GM21367 (cell line): ENCODE measurements at regions not wholly inside any gene's neighbourhood (a gene's known extent, or its start where the extent isn't known, plus 50 kb on each side); places are given as distances from the start of the nearest gene placed in this dataset.
"Not testable (repeated sequence)": the region's sequence is repeated elsewhere in the genome, so short reads cannot be mapped to it uniquely, and the experiment has no call there.

Source experiments
- ATAC-seq: cut with Tn5 transposase; IDR thresholded peaks from one replicate; pipeline ENCODE4 v1.9.1; 2021; ENCODE audit not compliant: unreplicated experiment

DNA sequence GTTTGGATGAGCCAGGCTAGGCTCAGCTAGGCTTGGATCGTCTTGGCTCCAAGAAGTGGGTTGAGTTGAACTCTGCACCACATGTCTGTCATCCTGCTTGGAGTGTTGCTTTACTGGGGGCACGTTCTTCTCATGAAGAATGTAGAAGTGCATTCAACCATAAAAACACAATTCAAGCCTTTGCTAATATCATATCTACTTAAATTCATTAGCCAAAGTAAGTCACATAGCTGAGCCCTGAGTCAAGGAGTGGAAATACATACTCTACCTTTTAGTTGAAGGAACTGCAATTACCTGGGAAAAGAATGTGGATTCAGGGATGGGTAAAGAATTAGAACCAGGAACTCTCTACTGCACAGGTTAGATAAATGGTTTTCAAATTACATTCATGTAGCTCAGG lies 360.4 kb upstream of the KCNH7 start:
- ATAC-seq, result no peak

DNA sequence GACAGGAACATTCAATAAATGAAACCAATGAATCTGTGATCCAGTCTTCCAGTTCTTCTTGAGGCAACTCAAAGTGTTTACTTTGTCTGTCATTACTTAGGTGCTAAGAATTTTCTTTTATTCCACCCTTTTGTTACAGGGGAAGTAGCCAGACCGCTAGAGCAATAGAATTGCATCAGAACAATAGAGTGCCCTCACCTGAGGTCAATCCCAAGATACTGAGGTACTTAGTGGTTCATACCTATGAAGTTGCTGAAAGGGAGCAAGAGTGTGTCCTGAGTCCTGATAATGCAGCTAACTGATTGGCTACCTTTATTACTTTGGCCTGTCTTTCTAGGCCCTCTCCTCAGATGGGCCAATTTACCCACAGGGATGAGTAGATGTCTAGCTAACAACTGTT lies 359.4 kb upstream of the KCNH7 start:
- ATAC-seq, result no peak

DNA sequence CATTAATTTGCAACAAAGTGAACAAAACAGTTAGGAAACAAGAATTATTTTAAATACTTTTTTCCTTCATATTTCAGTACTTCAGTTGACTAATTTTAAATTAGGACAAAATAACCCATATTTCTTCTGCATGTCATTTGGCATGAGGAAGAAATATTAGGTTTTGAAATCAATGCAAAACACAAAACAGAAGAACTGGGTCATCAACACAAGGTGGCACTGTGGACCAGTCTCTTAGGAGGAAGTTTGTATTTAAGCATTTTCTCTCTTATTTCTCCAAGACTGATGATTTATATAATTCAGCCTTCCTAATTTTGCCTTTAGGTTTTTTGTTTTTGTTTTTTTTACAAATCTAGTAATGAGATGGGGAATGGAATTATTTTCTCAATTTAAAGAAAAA lies 352.8 kb upstream of the KCNH7 start:
- peak; percentile 57 for ATAC-seq

DNA sequence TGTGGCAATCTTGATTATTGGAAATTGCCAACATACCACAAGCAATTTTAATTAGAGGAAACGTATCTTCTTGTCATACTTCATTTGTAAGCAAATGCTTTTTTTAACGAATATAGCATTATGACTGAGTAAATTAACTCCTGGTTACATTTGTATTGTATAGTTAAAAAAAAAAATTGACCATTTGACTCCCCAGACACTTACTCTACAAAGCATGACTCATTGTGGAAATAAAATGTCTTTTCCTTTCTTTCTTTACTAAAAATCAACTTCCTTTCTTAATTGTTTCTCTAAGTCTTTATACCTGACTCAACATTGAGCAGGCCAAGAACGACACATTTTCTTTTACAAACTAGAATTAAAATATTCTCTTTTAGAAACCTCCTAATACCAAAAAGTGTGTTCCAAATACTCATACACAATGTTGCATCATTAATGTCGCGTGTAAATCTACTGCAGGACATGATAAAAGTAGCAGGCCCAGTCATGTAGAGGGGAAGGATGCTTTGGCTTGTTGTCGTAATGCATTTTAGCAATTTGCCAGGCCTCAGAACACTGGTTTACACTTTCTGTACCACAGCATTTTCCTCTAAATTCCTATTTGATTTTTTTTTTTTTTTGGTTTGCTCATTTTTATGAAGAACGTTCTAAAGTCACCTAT lies 349.6 kb upstream of the KCNH7 start:
- ATAC-seq, result no peak

DNA sequence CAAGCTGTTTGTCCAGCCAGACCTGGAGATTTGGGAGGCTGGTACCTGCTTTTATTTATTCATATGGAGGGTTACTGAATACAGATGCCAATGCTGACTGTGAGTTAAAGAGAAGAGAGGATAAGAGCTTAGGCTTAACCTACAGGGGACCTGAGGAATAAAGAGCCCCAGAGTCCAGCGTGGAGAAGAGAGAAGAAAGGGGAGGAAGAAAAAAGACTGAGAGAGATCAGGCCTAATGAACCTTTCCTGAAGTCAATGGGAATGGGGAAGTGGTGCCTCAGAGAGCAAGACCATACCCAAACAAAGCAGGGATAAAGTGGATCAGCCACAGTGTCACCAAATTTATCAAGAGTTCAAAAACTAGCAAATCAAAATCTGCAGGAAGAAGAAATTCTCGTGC lies 348.6 kb upstream of the KCNH7 start:
- ATAC-seq, result no peak

DNA sequence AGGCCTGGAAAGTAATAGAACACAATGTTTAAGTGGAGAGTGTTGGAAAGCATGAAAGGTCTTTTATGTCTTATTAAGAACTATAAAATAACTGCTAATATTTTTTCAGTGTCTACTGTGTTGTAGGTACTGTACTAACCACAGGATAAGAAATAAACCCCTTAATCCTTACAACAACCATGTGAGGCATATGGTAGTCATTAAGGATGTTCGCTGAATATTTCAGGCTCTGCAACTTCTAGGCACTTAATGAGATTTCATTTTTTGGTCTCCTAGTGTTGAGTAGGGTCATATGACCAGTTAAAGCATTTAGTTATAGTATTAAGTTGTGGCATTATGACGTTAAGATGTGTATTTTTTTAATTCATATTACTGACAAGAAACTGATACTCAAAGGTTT lies 346.6 kb upstream of the KCNH7 start:
- ATAC-seq, result no peak

DNA sequence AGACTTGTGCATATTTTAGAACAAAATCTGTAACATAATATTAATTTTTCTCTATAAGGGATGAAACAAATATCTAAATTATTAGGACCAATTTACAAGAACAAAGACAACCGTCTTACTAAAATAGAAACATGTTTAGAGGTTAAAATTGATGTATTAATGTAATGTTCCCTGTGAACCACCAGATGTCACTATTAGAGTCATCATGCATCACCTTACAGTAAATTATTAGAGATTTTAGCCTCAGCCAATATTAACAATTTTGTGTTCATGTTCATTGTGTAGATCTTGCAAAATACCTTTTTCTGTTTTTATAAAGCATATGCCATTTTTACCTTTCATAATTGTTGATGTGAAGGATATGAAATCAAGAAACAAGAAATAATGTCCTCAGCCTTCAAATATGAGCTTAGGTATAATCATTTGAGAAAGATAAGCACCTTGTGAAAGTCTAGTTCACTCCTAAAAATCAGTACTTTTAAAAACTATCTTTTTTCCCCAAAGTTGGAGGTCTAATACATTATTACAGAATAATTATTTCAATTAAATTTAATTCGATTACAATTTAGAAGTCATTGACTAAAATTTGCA lies 344.3 kb upstream of the KCNH7 start:
- peak; percentile 81 for ATAC-seq

DNA sequence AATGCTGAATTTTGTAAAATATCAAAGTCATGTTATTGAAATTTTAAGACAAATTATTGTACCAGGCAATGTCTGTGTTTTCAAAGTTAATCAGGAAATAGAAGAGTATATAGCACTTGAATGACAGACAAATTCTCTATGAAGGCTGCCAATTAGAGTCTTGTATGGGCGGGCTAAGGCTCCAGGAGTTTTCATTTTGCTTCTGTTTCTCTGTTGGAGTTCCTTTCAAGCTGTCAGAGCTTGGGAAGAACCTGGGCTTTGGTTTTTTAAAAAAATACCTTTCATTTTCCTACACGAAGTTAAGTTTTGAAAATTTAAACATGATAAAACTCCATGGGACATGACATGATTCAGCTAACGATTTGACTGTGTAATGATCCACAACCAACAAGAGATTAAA lies 339.0 kb upstream of the KCNH7 start:
- ATAC-seq, result no peak

DNA sequence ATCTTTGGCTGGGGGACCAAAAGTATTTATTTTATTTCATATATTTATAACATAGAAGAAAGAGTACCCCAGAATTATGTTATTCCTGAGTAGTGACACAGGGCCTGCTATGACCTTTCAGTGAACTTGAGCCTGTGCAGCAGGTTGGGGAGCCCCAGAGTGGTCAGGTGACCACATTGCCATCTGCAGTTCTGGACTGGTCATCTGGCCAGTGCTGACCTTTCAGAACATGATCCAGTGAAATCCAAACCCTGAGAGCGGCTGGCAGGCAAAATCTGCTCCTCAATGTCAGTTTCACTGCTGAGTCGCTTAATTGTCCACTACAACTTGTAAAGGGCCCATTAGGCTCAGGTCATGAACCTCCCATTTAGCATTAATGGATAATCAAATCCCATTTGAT lies 336.7 kb upstream of the KCNH7 start:
- ATAC-seq, result no peak

DNA sequence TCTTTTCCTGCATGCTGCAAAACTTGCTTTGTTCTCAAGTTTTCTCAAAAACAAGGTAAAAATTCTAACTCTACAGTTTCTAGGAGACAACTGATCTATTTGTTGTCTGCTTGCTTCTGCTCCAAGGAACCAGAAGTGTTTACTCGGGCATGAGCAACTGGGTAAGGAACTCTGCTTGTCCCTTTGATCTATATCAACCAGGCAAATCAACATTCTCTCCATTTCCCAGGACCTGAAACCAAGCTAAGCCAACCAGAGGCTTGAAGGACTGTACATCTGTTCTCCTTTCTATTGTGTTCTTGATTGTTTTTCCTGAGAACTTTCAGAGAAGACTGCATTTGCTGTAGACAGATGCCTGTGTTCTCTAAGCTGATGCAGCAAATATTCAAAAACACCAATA lies 335.0 kb upstream of the KCNH7 start:
- no peak for ATAC-seq

DNA sequence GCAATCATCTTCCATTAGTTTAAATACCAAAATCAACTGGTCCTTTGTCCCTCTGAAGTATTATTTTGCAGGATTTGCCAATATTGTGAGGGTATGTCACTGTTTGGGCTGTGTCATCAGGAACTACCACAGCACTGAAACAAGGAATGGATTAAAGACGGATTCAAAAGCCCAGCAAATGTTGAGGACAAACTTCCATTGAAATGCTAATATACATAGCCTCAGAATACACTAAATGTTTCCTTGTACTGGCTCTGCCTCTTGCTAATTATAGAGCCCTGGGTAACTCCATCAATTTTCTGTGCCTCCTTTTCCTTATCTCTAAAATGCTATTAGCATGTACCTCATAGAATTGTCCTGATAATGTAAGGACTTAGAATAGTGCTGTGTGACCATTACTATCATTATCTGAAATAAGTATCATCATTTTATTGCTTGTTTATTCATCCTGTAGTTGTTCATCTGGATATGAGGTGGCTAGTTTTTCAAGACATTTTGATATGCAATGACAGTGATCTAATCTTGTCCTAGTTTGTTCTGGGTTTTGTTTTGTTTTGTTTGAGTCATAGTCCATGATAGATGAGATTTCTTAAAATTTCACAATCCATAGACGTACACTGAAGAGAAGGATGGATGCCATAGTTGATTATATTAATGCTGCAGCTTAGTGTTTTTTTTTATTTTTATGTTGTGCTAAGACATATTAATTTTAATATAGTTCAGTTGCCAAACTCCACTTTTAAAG lies 333.4 kb upstream of the KCNH7 start:
- no peak for ATAC-seq

DNA sequence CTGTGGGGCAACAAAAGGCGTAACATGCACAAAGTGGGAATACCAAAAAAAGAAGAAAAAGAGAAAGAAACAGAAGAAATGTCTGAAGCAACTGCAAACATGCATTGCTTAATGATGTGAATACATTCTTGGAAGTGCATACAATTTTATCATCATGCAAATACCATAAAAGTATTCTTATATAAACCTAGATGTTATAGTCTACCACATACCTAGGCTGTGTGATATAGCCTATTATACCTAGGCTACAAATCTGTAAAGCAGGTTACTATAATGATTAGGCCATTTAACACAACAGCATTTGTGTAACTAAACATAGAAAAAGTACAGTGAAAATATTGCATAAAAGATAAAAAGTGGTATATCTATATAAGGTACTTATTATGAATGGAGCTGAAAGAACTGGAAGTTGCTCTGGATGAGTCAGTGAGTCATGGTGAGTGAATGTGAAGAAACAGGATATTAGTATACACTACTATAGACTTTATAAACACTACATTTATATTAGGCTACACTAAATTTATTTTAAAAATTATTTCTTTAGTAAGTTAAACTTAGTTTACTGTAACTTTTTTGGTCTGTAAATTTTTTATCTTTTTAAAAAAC lies 319.4 kb upstream of the KCNH7 start:
- ATAC-seq, result no peak

DNA sequence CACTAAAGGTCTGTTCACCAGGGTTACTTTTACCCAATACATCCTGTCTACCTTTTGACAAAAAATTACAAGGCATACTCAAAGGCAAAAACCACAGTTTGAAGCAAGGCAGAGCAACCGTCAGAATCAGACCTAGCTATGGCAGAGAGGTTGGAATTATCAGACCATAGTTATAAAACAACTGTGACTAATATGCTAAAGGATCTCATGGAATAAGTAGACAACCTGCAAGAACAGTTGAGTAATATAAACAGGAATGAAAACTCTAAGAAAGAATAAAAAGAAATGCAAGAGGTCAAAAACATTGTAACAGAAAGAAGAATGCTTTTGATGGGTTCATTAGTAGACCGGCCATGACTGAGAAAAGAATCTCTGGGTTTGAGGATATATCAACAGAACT lies 318.8 kb upstream of the KCNH7 start:
- ATAC-seq, result no peak

DNA sequence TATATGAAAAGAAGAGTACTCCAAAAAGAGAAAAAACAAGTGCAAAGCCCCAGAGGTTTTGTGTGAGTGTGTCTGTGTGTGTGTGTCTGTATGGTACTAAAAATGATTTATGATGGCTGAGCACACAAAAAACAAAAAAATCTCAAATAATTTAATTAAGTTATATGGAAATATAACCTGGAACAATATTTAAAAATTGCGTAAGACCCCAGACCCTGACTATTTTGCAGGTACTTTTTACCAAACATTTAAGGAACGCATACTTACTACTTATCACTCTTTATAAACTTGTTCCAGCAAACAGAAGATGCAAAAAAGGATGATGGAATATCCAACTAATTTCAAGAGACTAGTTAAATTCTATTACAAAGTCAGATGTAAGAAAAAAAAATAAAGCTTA lies 317.4 kb upstream of the KCNH7 start:
- no peak for ATAC-seq

DNA sequence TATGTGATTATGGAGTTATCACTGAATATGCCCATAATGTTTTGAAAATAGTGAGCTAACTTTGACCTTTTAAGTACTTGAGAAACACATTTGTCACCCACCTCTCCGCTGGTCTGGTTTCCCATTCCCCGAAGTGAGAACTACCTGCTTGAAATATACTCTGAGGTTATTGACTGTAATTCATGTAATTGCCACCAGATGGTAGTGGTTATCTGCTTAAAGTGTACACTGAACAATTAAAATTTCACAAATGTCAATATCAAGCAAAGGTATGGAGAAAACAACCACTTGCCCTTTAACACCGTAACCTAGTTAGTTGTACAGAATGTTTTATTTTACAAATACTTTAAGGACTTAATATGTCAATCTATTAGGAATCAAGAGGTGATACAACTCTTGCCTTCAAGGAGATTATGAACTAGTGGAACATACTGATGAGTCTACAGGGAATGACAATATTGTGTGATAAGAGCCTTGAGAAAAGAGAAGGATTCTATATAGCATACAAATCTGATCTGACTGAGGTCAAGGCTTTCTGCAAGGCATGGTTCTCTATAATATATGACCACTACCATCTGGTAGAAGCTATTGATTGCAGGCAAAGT lies 316.8 kb upstream of the KCNH7 start:
- ATAC-seq, result peak; percentile 97

DNA sequence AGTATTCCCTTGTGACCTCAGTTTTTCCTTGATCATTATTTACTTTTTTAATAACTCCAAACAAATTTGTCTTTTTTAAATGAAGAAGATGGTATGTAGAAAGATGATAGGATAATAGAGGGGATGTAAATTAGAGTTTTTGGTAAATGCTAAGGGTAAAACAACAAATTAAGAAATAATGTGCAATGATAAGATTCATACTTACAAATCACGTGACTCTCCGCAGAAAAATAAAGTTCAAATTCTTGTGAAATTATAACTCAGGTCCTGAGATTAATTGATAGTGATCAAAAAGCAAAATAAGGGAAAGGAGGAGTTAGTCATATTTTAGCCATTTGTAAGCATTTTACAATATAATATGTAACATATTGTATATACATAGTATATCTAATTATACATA lies 304.1 kb upstream of the KCNH7 start:
- no peak for ATAC-seq

DNA sequence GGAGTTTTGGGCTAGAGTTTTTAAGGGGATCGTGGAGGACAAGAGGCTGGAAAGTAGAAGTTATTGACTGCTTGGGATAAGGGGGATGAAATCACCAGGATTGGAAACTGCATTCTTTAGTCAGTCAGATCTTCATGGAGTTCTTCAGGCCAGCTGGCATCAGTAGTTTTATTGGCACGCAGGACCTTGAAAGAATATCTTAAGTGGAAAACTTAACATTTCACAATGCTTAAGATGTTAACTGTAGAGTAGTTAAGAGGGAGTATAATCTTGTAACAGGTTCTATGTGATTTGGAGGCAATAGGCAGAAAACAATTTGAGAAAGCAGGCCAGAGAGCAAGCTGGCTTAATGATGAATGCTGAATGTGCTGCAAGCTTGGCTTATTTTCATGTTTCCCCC lies 300.4 kb upstream of the KCNH7 start:
- no peak for ATAC-seq

DNA sequence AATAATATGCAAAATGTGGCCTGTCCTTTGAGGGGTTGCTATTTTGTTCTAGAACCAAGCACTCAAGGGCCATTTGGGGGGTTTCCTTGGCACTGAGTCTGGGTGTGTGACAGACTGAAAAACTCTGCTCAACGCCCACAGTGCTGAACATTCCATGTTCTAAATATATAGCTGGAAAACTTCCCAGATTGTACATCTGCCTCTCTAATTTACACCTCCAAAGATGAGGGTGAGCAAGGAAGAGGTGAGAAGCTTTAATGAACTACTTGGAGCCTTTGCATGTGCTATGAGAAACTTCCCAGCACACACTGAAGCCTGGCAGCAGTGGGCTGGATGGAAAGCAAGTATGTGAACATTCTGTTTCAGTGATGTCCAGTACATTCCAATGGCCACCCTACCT lies 296.7 kb upstream of the KCNH7 start:
- ATAC-seq, result no peak

DNA sequence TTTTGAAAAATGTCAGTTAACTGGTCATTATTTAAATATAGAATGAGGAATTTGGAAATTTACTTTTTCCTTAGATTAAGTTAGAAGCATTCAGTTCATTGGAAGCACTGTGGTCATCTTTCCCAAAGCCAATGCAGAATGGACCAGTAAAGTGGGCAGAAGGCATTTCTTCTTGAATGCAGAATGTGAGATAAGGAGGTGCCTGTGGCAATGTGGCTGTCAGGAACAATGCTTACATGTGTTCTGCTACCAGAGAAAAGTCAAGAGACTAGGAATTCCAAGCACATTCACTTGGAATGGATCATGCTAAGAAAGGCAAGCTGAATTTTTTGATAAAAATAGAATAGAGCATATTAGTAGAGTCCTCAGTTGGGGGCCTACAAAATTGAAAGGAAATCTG lies 295.0 kb upstream of the KCNH7 start:
- ATAC-seq, result no peak

DNA sequence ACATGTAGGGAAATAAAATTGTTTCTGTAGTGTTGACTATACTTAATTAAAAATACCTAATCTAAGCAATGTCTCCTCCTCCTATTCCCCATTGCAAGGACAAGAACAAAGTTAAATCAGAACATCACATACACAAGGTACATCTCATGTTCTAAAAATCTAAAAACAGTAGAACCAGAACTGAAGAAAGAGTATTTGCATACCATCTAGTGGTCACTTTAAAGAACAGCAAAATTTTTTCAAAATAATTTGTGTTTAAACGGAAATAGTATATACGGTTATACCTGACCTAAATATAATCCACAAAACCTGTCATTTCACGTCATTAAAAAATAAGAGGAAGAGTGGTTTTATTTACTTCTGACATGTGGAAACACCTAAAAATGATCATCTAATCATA lies 294.3 kb upstream of the KCNH7 start:
- peak; percentile 41 for ATAC-seq

DNA sequence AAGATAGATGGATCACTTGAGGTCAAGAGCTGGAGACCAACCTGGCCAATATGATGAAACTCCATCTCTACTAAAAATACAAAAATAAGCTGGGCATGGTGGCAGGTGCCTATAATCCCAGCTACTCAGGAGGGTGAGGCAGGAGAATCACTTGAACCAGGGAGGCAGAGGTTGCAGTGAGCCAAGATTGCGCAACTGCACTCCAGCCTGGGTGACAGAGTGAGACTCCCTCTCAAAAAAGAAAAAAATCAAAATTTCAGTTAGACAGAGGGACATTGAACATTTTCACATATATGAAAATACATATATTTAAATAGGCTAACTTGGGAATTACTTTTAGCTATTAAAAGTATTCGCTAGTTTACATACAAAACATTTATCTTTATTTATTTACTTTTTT lies 293.6 kb upstream of the KCNH7 start:
- ATAC-seq, result not testable (repeated sequence)

DNA sequence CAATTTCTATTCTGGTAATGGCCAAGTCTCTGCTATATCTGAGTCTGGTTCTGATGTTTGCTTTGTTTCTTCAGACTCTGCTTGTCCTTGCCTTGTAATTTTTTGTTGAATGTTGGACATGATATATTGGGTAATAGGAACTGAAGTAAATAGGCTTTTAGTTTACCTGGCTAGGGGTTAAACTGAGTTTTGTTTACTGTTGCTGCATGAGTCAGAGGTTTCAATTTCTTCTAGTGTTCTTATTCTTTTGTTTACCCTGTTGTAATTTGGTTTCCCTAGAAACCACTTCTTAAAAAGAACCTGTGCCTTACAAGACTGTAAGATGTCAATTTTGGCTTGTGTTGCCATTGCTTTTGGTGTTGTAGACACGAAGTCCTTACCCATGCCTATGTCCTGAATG lies 285.0 kb upstream of the KCNH7 start:
- no peak for ATAC-seq
